HG02642 (cell line): ENCODE measurements at regions not wholly inside any gene's neighbourhood (a gene's known extent, or its start where the extent isn't known, plus 50 kb on each side); places are given as distances from the start of the nearest gene placed in this dataset.
"Not testable (repeated sequence)": the region's sequence is repeated elsewhere in the genome, so short reads cannot be mapped to it uniquely, and the experiment has no call there.

Source experiments
- ATAC-seq: cut with Tn5 transposase; IDR thresholded peaks from one replicate; pipeline ENCODE4 v1.9.1; 2021; ENCODE audit warnings: mild to moderate bottlenecking; ENCODE audit not compliant: unreplicated experiment, poor library complexity

GRCh38 chr5:68116868-68117411 lies 98.6 kb upstream of the PIK3R1 start:
- no peak for ATAC-seq

GRCh38 chr5:68116408-68116807 lies 99.1 kb upstream of the PIK3R1 start:
- no peak for ATAC-seq

- no peak for ATAC-seq
Observed at GRCh38 chr5:68115584-68115983, 100.0 kb upstream of the PIK3R1 start.

- no peak for ATAC-seq
Observed at GRCh38 chr5:68114378-68115040, 101.0 kb upstream of the PIK3R1 start.

GRCh38 chr5:68112658-68113057 lies 102.9 kb upstream of the PIK3R1 start:
- no peak for ATAC-seq

- ATAC-seq: no peak
Observed at GRCh38 chr5:68110894-68111293, 104.7 kb upstream of the PIK3R1 start.

GRCh38 chr5:68110264-68110663 lies 105.3 kb upstream of the PIK3R1 start:
- ATAC-seq: no peak

GRCh38 chr5:68104217-68104616 lies 111.3 kb upstream of the PIK3R1 start:
- not testable (repeated sequence) for ATAC-seq

- not testable (repeated sequence) for ATAC-seq
Observed at GRCh38 chr5:68103297-68103696, 112.3 kb upstream of the PIK3R1 start.

GRCh38 chr5:68099327-68099726 lies 116.2 kb upstream of the PIK3R1 start:
- no peak for ATAC-seq

- no peak for ATAC-seq
Observed at GRCh38 chr5:68093455-68094159, 121.9 kb upstream of the PIK3R1 start.

GRCh38 chr5:68088302-68088701 lies 127.3 kb upstream of the PIK3R1 start:
- ATAC-seq: no peak

- ATAC-seq: no peak
Observed at GRCh38 chr5:68087866-68088265, 127.7 kb upstream of the PIK3R1 start.

- no peak for ATAC-seq
Observed at GRCh38 chr5:68086857-68087256, 128.7 kb upstream of the PIK3R1 start.

GRCh38 chr5:68086439-68086838 lies 129.1 kb upstream of the PIK3R1 start:
- ATAC-seq: no peak

- no peak for ATAC-seq
Observed at GRCh38 chr5:68084396-68084795, 131.2 kb upstream of the PIK3R1 start.

- ATAC-seq: no peak
Observed at GRCh38 chr5:68080282-68081050, 135.1 kb upstream of the PIK3R1 start.

GRCh38 chr5:68077349-68077894 lies 138.1 kb upstream of the PIK3R1 start:
- no peak for ATAC-seq

- ATAC-seq: no peak
Observed at GRCh38 chr5:68074633-68075032, 140.9 kb upstream of the PIK3R1 start.

GRCh38 chr5:68074048-68074632 lies 141.4 kb upstream of the PIK3R1 start:
- no peak for ATAC-seq
